ENCODE measurements at regions not wholly inside any gene's neighbourhood (a gene's known extent, or its start where the extent isn't known, plus 50 kb on each side); places are given as distances from the start of the nearest gene placed in this dataset.

DNA sequence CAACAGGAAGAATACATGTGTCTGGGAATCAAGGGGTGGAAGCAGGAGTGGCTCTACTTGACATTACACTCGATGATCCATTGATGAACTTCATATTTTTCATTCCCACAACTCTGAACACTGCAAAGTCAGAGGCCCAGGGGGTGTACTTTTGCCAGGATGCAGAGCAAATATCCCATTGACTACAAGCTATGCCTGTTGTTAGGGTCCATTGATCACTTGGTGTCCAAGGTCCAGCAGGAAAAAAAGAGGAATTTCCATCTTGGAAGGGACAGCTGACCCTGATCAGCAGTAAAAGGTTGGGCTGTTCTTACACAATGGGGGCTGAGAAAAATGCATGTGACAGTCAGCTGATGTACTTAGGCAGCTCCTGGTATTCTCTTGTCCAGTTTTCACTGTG is 118.5 kb upstream of the MAP1B start:
- Histone ChIP-seq H3K27me3 (ENCODE audit: low read depth) (no peaks in the 10 kb centered on the region), H3K4me3 (no peak overlapping the region), H3K4me1 (no peaks in the 10 kb centered on the region), H3K9me3 (replicated peaks) (no peaks in the 10 kb centered on the region), H3K36me3 (no peaks in the 10 kb centered on the region), H3K27ac (replicated peaks) (no peak overlapping the region)
- TF ChIP-seq, protein P1, sequence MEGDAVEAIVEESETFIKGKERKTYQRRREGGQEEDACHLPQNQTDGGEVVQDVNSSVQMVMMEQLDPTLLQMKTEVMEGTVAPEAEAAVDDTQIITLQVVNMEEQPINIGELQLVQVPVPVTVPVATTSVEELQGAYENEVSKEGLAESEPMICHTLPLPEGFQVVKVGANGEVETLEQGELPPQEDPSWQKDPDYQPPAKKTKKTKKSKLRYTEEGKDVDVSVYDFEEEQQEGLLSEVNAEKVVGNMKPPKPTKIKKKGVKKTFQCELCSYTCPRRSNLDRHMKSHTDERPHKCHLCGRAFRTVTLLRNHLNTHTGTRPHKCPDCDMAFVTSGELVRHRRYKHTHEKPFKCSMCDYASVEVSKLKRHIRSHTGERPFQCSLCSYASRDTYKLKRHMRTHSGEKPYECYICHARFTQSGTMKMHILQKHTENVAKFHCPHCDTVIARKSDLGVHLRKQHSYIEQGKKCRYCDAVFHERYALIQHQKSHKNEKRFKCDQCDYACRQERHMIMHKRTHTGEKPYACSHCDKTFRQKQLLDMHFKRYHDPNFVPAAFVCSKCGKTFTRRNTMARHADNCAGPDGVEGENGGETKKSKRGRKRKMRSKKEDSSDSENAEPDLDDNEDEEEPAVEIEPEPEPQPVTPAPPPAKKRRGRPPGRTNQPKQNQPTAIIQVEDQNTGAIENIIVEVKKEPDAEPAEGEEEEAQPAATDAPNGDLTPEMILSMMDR (IDR thresholded peaks at IDR 0.05; ENCODE audit: borderline replicate concordance), result no peak
- intact Hi-C loops (cut with micrococcal nuclease), result no loop called here
- DNase-seq, result no peak

GRCh38 chr5:71993600-71993999 is 113.7 kb upstream of the MAP1B start:
- no peak overlapping the region for H3K4me3 ChIP-seq
- H3K36me3 ChIP-seq, result no peaks in the 10 kb centered on the region
- no peak for DNase-seq
- intact Hi-C loops (cut with micrococcal nuclease), result no loop called here
- H3K27me3 ChIP-seq (ENCODE audit: low read depth), result no peaks in the 10 kb centered on the region
- TF ChIP-seq, protein P1 (IDR thresholded peaks at IDR 0.05; ENCODE audit: borderline replicate concordance), result no peak
- H3K27ac ChIP-seq (replicated peaks), result no peak overlapping the region
- H3K9me3 ChIP-seq (replicated peaks), result no peaks in the 10 kb centered on the region
- H3K4me1 ChIP-seq, result no peaks in the 10 kb centered on the region

DNA sequence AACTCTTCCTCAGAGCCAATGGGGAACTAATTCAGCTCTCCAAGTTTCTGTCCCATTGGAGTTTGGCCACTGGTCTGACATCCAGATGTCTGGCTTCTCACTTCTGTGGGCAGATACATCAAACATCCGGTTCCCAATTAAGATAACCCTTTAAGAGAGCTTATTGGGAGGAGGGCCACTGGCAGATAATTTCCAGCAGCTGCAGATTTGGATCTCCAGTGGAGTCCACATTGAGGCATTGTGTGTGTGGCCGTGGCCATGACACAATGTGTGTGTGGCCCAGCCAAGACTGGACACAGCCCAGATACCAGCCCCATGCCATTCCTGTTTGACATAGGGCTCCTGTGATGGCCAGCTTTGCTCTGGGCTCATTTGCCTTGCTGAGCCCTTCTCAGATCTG is 110.5 kb upstream of the MAP1B start:
- Histone ChIP-seq H3K27me3 (ENCODE audit: low read depth) (no peaks in the 10 kb centered on the region), H3K4me3 (no peak overlapping the region), H3K36me3 (no peaks in the 10 kb centered on the region), H3K27ac (replicated peaks) (no peak overlapping the region), H3K4me1 (no peaks in the 10 kb centered on the region), H3K9me3 (replicated peaks) (no peaks in the 10 kb centered on the region)
- intact Hi-C loops (cut with micrococcal nuclease), result no loop called here
- no peak for DNase-seq
- TF ChIP-seq, protein P1 (IDR thresholded peaks at IDR 0.05; ENCODE audit: borderline replicate concordance), result no peak

DNA sequence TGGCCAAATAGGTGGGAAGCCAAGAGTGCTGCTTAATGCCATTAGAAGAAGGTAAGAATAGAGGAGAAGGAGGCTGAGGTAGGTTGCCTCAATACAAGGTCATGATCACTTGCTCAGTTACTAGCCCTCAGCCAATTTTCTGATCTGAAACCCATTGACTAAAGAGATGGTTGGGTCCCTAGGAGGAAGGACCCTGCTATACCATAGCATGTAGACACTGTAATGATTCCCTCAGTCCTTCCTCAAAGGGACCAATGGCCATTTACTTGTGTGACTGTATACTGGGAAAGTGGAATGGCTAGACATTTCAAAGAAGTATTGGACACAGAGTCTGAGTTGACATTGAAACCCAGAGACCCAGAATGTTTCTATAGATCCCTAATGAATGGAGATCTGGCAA is 108.5 kb upstream of the MAP1B start:
- TF ChIP-seq, protein P1 (IDR thresholded peaks at IDR 0.05; ENCODE audit: borderline replicate concordance), result no peak
- Histone ChIP-seq H3K27ac (replicated peaks) (no peak overlapping the region), H3K9me3 (replicated peaks) (no peaks in the 10 kb centered on the region), H3K4me3 (no peak overlapping the region), H3K36me3 (no peaks in the 10 kb centered on the region), H3K27me3 (ENCODE audit: low read depth) (no peaks in the 10 kb centered on the region), H3K4me1 (no peaks in the 10 kb centered on the region)
- no peak for DNase-seq
- intact Hi-C loops (cut with micrococcal nuclease), result no loop called here

- H3K27me3 ChIP-seq (ENCODE audit: low read depth), result no peaks in the 10 kb centered on the region
- H3K27ac ChIP-seq (replicated peaks), result no peak overlapping the region
- H3K9me3 ChIP-seq (replicated peaks), result no peaks in the 10 kb centered on the region
- intact Hi-C loops (cut with micrococcal nuclease), result no loop called here
- no peaks in the 10 kb centered on the region for H3K36me3 ChIP-seq
- TF ChIP-seq, protein P1 (IDR thresholded peaks at IDR 0.05; ENCODE audit: borderline replicate concordance), result no peak
- H3K4me3 ChIP-seq, result no peak overlapping the region
- DNase-seq, result no peak
- H3K4me1 ChIP-seq, result no peaks in the 10 kb centered on the region
Observed at GRCh38 chr5:72000707-72001106, 106.6 kb upstream of the MAP1B start.

- no peak for DNase-seq
- Histone ChIP-seq H3K27me3 (ENCODE audit: low read depth) (no peaks in the 10 kb centered on the region), H3K4me3 (no peak overlapping the region), H3K9me3 (replicated peaks) (no peaks in the 10 kb centered on the region), H3K27ac (replicated peaks) (no peak overlapping the region), H3K36me3 (no peaks in the 10 kb centered on the region), H3K4me1 (no peaks in the 10 kb centered on the region)
- intact Hi-C loops (cut with micrococcal nuclease), result no loop called here
- TF ChIP-seq, protein P1 (IDR thresholded peaks at IDR 0.05; ENCODE audit: borderline replicate concordance), result no peak
Observed at GRCh38 chr5:72005671-72006070, 101.6 kb upstream of the MAP1B start.

Measured in left ventricle myocardium inferior (tissue), 1 donor.